ENCODE measurements at regions not wholly inside any gene's neighbourhood (a gene's known extent, or its start where the extent isn't known, plus 50 kb on each side); places are given as distances from the start of the nearest gene placed in this dataset.

DNA sequence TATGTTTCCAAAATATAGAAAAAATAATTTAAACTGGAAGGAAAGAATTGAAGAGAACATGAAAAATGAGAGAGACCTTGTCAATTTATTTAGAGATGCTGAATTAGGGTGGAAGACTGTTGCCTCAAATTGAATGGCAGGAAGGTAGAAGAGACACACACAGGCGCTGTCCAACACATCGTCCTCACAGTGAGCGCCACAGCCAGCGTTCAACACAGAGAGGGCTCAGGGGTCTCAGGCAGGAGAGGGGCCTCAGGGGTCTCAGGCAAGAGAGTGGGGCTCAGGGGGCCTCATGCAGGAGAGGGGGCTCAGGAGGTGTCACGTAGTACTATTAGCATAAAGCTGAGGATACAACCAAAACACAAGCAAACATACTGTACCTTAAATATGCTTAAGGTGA, 65.7 kb downstream of the TMEM18 start:
- intact Hi-C loops (cut with DNase I): no loop called here

DNA sequence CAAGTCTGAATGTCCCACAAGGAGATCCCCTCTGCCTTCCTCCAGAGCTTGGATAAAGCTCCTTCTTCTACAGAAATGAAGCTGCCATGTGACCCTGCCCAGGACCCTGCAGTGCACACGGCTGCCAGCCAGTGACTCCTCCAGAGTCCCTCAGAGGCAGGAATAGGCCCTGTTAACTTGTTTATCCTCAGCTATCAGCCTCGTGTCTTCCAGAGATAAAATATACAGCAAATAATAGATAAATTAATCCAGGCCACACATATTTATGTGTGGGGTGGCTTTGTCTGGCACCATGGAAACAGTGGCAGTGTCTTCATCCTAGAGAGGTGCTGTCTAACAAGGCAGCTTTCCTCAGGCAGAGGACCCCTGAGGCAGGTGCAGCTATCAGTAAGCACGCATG, 66.7 kb downstream of the TMEM18 start:
- Histone ChIP-seq H3K4me3 (no peak overlapping the region), H3K9me3 (no peaks in the 10 kb centered on the region), H3K4me1 (no peaks in the 10 kb centered on the region), H3K36me3 (no peaks in the 10 kb centered on the region), H3K27me3 (no peaks in the 10 kb centered on the region), H3K27ac (no peak overlapping the region)
- ATAC-seq: no peak
- TF ChIP-seq, protein P1, sequence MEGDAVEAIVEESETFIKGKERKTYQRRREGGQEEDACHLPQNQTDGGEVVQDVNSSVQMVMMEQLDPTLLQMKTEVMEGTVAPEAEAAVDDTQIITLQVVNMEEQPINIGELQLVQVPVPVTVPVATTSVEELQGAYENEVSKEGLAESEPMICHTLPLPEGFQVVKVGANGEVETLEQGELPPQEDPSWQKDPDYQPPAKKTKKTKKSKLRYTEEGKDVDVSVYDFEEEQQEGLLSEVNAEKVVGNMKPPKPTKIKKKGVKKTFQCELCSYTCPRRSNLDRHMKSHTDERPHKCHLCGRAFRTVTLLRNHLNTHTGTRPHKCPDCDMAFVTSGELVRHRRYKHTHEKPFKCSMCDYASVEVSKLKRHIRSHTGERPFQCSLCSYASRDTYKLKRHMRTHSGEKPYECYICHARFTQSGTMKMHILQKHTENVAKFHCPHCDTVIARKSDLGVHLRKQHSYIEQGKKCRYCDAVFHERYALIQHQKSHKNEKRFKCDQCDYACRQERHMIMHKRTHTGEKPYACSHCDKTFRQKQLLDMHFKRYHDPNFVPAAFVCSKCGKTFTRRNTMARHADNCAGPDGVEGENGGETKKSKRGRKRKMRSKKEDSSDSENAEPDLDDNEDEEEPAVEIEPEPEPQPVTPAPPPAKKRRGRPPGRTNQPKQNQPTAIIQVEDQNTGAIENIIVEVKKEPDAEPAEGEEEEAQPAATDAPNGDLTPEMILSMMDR (IDR thresholded peaks at IDR 0.05): no peak
- intact Hi-C loops (cut with DNase I): no loop called here
- no peak for DNase-seq

More for the DNA sequence above, 65.7 kb downstream of the TMEM18 start:
- Histone ChIP-seq H3K27me3 (no peaks in the 10 kb centered on the region), H3K27ac (no peak overlapping the region), H3K4me1 (no peaks in the 10 kb centered on the region), H3K36me3 (no peaks in the 10 kb centered on the region), H3K4me3 (no peak overlapping the region), H3K9me3 (no peaks in the 10 kb centered on the region)
- ATAC-seq: no peak
- TF ChIP-seq, protein P1 (IDR thresholded peaks at IDR 0.05): no peak
- DNase-seq: no peak

DNA sequence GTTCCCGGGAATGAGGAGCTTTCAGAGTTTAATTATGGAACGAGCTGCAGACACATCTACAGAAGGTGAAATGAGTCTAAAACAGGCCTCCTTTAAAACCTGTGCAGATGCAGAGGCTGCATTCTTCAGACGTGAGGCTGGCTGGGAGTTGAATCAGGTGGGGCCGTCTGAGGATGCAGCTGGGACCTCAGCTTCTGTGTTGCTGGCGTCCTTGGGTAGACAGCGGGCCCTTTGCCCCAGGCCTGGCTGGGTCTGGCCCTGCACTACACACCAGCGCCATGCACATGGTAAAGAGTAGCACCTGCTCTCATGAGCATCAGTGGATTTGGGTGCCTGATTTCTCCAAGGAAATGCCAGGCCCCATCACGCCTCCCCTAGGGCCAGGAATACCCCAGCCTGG, 67.3 kb downstream of the TMEM18 start:
- H3K27ac ChIP-seq: no peak overlapping the region
- TF ChIP-seq, protein P1 (IDR thresholded peaks at IDR 0.05): no peak
- intact Hi-C loops (cut with DNase I): no loop called here
- no peak overlapping the region for H3K4me3 ChIP-seq
- no peak for DNase-seq
- H3K4me1 ChIP-seq: no peaks in the 10 kb centered on the region
- H3K9me3 ChIP-seq: no peaks in the 10 kb centered on the region
- no peak for ATAC-seq
- no peaks in the 10 kb centered on the region for H3K27me3 ChIP-seq
- H3K36me3 ChIP-seq: no peaks in the 10 kb centered on the region

DNA sequence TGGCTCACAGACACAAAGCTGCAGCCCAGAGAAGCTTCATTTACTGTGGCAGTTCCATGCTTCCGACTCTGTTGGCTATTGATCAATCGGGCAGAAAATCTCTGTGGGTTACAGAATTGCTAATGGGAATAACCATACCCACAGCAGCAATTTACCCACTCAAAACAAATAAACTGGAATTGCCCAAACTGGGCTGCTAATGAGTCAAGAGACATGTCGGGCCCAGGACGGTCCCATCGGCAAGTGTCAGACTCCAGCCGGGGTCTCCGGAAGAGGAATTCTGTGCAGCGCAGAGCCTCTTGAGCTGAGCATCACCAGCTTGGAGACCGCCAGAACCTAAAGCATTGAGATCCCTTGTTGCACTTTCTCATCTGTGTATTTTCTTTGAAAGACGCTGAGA, 67.8 kb downstream of the TMEM18 start:
- Histone ChIP-seq H3K4me3 (no peak overlapping the region), H3K27me3 (no peaks in the 10 kb centered on the region), H3K36me3 (no peaks in the 10 kb centered on the region), H3K27ac (no peak overlapping the region), H3K4me1 (no peaks in the 10 kb centered on the region), H3K9me3 (no peaks in the 10 kb centered on the region)
- TF ChIP-seq, protein P1 (IDR thresholded peaks at IDR 0.05): no peak
- DNase-seq (no peak), ATAC-seq (no peak)
- intact Hi-C loops (cut with DNase I): no loop called here

DNA sequence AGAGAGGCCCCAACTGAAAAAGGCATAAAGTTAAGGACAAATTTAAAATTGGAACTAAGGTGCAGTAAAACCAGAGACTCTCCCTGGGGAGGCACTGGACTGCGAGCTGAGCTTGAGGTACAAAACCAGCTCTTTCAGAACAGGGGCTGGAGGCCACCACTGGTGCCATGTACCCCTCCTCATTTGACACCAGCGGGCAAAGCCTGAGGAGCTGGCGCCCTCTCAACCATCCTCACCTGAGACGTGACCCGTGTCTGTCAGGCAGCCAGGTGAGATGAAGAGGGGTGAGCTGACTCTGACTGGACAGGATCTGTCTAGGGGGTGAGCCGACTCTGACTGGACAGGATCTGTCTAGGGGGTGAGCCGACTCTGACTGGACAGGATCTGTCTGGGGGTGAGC, 68.5 kb downstream of the TMEM18 start:
- H3K36me3 ChIP-seq: no peaks in the 10 kb centered on the region
- no peak for DNase-seq
- H3K27me3 ChIP-seq: no peaks in the 10 kb centered on the region
- no peaks in the 10 kb centered on the region for H3K9me3 ChIP-seq
- no peak overlapping the region for H3K27ac ChIP-seq
- ATAC-seq: no peak
- intact Hi-C loops (cut with DNase I): no loop called here
- TF ChIP-seq, protein P1 (IDR thresholded peaks at IDR 0.05): no peak
- H3K4me3 ChIP-seq: no peak overlapping the region
- H3K4me1 ChIP-seq: no peaks in the 10 kb centered on the region

DNA sequence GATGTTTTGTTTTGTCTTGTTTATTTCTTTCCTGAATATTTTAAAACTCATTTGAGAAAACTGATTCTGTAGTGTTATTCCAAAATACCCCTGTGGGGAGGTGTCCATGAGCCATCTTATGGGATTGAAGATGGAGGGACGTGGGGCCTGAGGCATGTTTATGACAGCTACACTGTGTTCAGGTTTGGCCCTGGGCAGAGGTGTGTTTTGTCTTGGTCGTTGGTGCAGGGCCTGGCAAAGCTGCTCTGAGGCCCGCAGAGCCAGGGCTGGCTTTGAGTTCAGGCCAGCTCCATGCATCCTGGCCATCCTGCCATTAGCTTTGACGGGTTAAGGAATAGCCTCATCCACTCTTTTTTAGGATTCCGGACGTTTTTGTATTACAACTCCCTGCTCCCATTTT, 68.9 kb downstream of the TMEM18 start:
- no peaks in the 10 kb centered on the region for H3K27me3 ChIP-seq
- DNase-seq (no peak), ATAC-seq (no peak)
- no peak overlapping the region for H3K27ac ChIP-seq
- TF ChIP-seq, protein P1 (IDR thresholded peaks at IDR 0.05): no peak
- no peaks in the 10 kb centered on the region for H3K36me3 ChIP-seq
- intact Hi-C loops (cut with DNase I): no loop called here
- H3K9me3 ChIP-seq: no peaks in the 10 kb centered on the region
- no peaks in the 10 kb centered on the region for H3K4me1 ChIP-seq
- no peak overlapping the region for H3K4me3 ChIP-seq

All from upper lobe of right lung (tissue), 1 donor.